OCI-LY3 (cell line): ENCODE measurements at regions not wholly inside any gene's neighbourhood (a gene's known extent, or its start where the extent isn't known, plus 50 kb on each side); places are given as distances from the start of the nearest gene placed in this dataset.

Experiments used
- H2AFZ ChIP-seq: fragments of 200-600, 300-600 bp; shearing (Covaris generic); 2 replicates; pipeline ENCODE4 v1.6.0; 2014; ENCODE audit warnings: antibody characterized with exemption, low read depth, low read length
- H3K27ac ChIP-seq: fragments of 200-600, 300-600 bp; sonication (generic); 2 replicates; pipeline ENCODE4 v1.5.1; 2014; ENCODE audit warnings: mild to moderate bottlenecking, low read length, moderate library complexity, mixed read lengths
- H3K27me3 ChIP-seq: fragments of 200-600, 300-600 bp; sonication (generic); 2 replicates; pipeline ENCODE4 v1.6.1; 2014; ENCODE audit warnings: low read depth, low read length, mixed read lengths
- H3K36me3 ChIP-seq: fragments of 200-600, 300-600 bp; sonication (generic); replicated peaks from 2 replicates; pipeline ENCODE3; 2014; ENCODE audit warnings: low read depth, low read length, mixed read lengths
- H3K4me1 ChIP-seq: fragments of 300-600, 200-600 bp; sonication (generic); 2 replicates; pipeline ENCODE4 v1.6.1; 2014; ENCODE audit warnings: low read length, mixed read lengths
- H3K4me2 ChIP-seq: fragments of 200-600, 300-600 bp; sonication (generic); 2 replicates; pipeline ENCODE4 v1.6.1; 2014; ENCODE audit warnings: low read length, mixed read lengths
- H3K4me3 ChIP-seq: fragments of 300-600, 200-600 bp; sonication (generic); 2 replicates; pipeline ENCODE4 v1.5.1; 2014; ENCODE audit warnings: antibody characterized with exemption, mild to moderate bottlenecking, low read length, moderate library complexity
- H3K79me2 ChIP-seq: fragments of 300-600, 200-600 bp; shearing (Covaris generic); 2 replicates; pipeline ENCODE4 v1.6.1; 2014; ENCODE audit warnings: mild to moderate bottlenecking, low read length, mixed read lengths
- H3K9ac ChIP-seq: fragments of 300-600, 200-600 bp; shearing (Covaris generic); 2 replicates; pipeline ENCODE4 v1.6.0; 2014; ENCODE audit warnings: mild to moderate bottlenecking, low read length, moderate library complexity
- H3K9me3 ChIP-seq: fragments of 200-600, 300-600 bp; shearing (Covaris generic); 2 replicates; pipeline ENCODE4 v1.6.1; 2014; ENCODE audit warnings: low read length, mixed read lengths; ENCODE audit not compliant: insufficient read depth
- H4K20me1 ChIP-seq: fragments of 200-600, 300-600 bp; sonication (generic); 2 replicates; pipeline ENCODE4 v1.6.1; 2016; ENCODE audit warnings: low read length, mixed read lengths; ENCODE audit not compliant: insufficient read depth
- CTCF ChIP-seq: fragments of 200-600, 300-600 bp; sonication (generic); IDR thresholded peaks from 2 replicates; pipeline ENCODE4 v1.5.1; 2014; ENCODE audit warnings: antibody characterized with exemption, low read length, low read depth
- EZH2phosphoT487 ChIP-seq: fragments of 200-600 bp; shearing (Covaris generic); IDR thresholded peaks from 2 replicates; pipeline ENCODE4 v1.6.1; 2018; ENCODE audit warnings: antibody characterized with exemption, mixed run types, low read depth

- Histone ChIP-seq H3K27me3 (peaks cover 6% of the 10 kb centered on the region; the same call in 1 of the 2 replicates), H3K79me2 (no peaks in the 10 kb centered on the region), H3K4me2 (no peak overlapping the region), H4K20me1 (no peaks in the 10 kb centered on the region), H2AFZ (no peak overlapping the region), H3K4me3 (no peak overlapping the region), H3K4me1 (no peaks in the 10 kb centered on the region), H3K36me3 (no peaks in the 10 kb centered on the region), H3K27ac (no peak overlapping the region), H3K9me3 (no peaks in the 10 kb centered on the region), H3K9ac (no peak overlapping the region)
- TF ChIP-seq CTCF: no peak
- no peak for TF ChIP-seq EZH2phosphoT487
These were observed 148.3 kb upstream of the IRX3 start for GRCh38 chr16:54434859-54435258.

GRCh38 chr16:54432897-54433229 lies 146.3 kb upstream of the IRX3 start:
- no peaks in the 10 kb centered on the region for H3K9me3 ChIP-seq

DNA sequence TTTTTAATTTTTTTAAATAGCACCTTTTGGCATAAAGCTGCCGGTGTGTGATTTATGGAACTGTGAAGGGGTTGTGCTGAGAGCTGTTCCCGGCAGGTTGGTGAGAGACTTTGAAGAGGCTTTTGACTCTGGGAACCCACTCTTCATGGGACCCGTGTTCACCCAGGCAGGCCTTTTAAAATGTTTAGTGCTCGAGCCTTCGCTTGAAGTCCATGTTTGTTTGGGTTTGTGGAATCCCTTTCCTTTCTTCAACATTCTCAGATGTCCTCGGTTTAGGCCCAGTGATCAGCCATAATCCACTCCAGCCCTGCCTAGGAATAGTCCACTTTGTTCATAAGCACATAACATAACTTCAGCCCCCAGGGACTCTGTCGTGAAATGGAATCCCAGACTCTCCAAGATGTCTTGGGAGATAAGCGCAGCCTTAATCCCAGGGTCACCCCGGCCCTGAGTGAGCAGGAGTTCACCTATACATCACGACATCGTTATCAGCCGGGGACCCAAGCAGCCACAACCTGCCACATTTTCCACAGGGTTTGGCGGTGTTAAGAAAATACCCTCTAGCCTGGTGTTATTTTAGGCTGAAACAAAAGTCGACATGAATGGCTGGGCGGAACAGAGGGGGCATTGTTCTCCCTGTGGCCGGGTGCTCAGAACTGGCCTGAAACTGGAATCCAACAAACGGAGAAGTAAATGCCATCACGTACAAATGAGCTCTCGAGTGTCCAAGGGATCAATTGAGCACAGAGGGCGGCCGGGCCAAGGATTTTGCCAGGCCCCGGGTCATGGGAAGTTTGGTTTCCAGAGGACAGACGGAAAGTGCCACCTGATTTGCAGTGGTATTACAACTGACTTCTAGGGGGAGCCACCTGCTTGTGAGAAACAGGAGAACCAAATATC lies 145.7 kb upstream of the IRX3 start:
- Histone ChIP-seq H3K79me2 (no peaks in the 10 kb centered on the region), H3K27ac (no peak overlapping the region), H3K27me3 (peaks cover 11% of the 10 kb centered on the region; the same call in 1 of the 2 replicates), H3K9ac (no peak overlapping the region), H3K9me3 (no peaks in the 10 kb centered on the region), H3K36me3 (no peaks in the 10 kb centered on the region), H2AFZ (no peak overlapping the region), H3K4me1 (no peaks in the 10 kb centered on the region), H3K4me2 (no peak overlapping the region), H3K4me3 (no peak overlapping the region), H4K20me1 (no peaks in the 10 kb centered on the region)
- TF ChIP-seq EZH2phosphoT487: no peak
- no peak for TF ChIP-seq CTCF

More at GRCh38 chr16:54432897-54433229, 146.3 kb upstream of the IRX3 start:
- Histone ChIP-seq H3K9ac (no peak overlapping the region), H2AFZ (no peak overlapping the region), H3K79me2 (no peaks in the 10 kb centered on the region), H3K4me2 (no peak overlapping the region), H3K4me1 (no peaks in the 10 kb centered on the region), H3K4me3 (no peak overlapping the region), H3K36me3 (no peaks in the 10 kb centered on the region), H4K20me1 (no peaks in the 10 kb centered on the region), H3K27me3 (peaks cover 11% of the 10 kb centered on the region; the same call in 1 of the 2 replicates), H3K27ac (no peak overlapping the region)
- no peak for TF ChIP-seq CTCF
- no peak for TF ChIP-seq EZH2phosphoT487

DNA sequence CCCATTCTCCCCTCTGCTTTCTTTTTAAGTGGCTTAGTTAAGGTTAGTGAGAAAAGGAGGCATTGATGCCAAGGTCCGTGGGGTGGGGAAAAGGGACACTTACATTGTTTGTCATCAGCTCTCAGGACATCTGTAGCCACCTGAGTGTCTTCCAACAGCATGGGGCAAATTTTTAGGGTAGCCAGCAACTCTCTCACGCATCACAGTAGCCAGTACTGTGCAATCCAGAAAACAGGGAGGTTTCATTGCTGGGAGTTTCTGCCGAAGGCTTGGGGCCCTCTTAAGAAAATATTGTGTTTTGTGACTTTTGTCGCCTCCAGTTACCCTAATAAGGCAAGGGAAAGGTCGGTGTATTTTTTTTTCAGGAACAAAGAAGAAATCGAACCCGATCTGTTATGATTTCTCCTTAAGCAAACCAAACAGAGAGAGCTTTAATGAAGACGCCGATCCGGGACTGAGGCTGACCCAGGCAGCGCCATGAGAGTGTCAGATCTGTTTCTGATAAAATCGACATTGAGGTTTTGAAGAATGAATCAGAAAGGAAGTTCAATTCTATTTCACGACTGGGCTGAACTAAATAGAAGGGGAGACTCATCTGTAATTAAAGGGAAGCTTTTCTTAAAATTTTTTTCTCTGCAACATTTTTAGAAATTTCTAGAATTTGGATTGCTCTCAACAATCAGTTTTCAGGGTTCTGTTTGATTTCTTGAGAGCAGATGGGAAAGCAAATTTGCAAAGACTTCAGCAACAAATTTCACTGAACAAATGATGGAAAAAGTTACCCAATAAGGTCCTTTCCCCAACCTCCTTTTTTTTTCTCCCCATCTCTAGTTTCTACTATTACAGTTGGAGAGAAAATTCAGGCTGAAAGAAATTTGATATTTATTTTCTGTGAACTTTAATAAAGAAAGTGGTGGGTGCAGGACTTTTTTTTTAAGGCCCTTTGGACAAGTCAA lies 144.7 kb upstream of the IRX3 start:
- Histone ChIP-seq H3K4me3 (no peak overlapping the region), H3K9ac (no peak overlapping the region), H3K9me3 (no peaks in the 10 kb centered on the region), H3K27me3 (peaks cover 11% of the 10 kb centered on the region; the same call in 1 of the 2 replicates), H3K36me3 (no peaks in the 10 kb centered on the region), H3K4me1 (no peaks in the 10 kb centered on the region), H3K27ac (no peak overlapping the region), H3K4me2 (no peak overlapping the region), H4K20me1 (no peaks in the 10 kb centered on the region), H2AFZ (no peak overlapping the region), H3K79me2 (no peaks in the 10 kb centered on the region)
- TF ChIP-seq EZH2phosphoT487: no peak
- no peak for TF ChIP-seq CTCF
